Duodenal mucosa (tissue), 2 donors: ENCODE measurements at regions not wholly inside any gene's neighbourhood (a gene's known extent, or its start where the extent isn't known, plus 50 kb on each side); places are given as distances from the start of the nearest gene placed in this dataset.
"Not testable (repeated sequence)": the region's sequence is repeated elsewhere in the genome, so short reads cannot be mapped to it uniquely, and the experiment has no call there.

Source experiments
- H3K27ac ChIP-seq: one replicate; pipeline ENCODE4 v1.7.0; 2013; ENCODE audit warnings: low read depth, low read length
- H3K27me3 ChIP-seq, 2 donors: one replicate each; pipeline ENCODE4 v1.7.0; 2013; ENCODE audit warnings: low read length in 2 of 2, control low read depth in 1 of 2; ENCODE audit not compliant: insufficient read depth in 2 of 2, control insufficient read depth in 1 of 2
- H3K36me3 ChIP-seq, 2 donors: one replicate each; pipeline ENCODE4 v1.7.0; 2013; ENCODE audit warnings: low read length in 2 of 2, control low read depth in 1 of 2; ENCODE audit not compliant: insufficient read depth in 2 of 2, control insufficient read depth in 1 of 2
- H3K4me1 ChIP-seq, 2 donors: one replicate each; pipeline ENCODE4 v1.7.0; 2013; ENCODE audit warnings: low read length in 2 of 2, control low read depth in 1 of 2; ENCODE audit not compliant: insufficient read depth in 2 of 2, control insufficient read depth in 1 of 2
- H3K4me3 ChIP-seq, 2 donors: one replicate each; pipeline ENCODE4 v1.7.0; 2013; ENCODE audit warnings: low read length in 2 of 2, low read depth in 1 of 2
- H3K9ac ChIP-seq, 2 donors: one replicate each; pipeline ENCODE4 v1.7.0; 2013; ENCODE audit warnings: low read length in 2 of 2, low read depth in 1 of 2
- H3K9me3 ChIP-seq, 2 donors: one replicate each; pipeline ENCODE4 v1.7.0; 2013; ENCODE audit warnings: low read length in 2 of 2, control low read depth in 1 of 2; ENCODE audit not compliant: control insufficient read depth in 1 of 2

GRCh38 chr7:97418312-97418711 lies 300.8 kb downstream of the SDHAF3 start:
- no peaks in the 10 kb centered on the region for H3K4me1 ChIP-seq
- H3K27me3 ChIP-seq = no peaks in the 10 kb centered on the region
- no peak overlapping the region for H3K4me3 ChIP-seq
- H3K9me3 ChIP-seq = no peaks in the 10 kb centered on the region
- H3K36me3 ChIP-seq = no peaks in the 10 kb centered on the region
- no peak overlapping the region for H3K9ac ChIP-seq
- H3K27ac ChIP-seq = no peak overlapping the region

DNA sequence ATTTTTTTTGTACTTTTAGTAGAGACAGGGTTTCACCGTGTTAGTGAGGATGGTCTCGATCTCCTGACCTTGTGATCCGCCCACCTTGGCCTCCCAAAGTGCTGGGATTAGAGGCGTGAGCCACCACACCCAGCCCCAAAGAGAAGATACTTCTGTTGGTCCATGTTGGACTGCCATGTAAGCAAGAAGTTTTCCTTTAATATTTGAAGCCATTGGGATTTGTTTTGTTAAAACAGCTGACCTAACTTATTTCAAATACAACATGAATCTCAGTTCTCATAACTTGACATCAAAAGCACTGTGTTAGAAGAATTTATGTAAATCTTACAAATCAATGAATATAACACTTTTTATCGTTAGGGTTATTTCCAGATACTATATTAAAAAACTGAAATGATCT lies 302.4 kb downstream of the SDHAF3 start:
- no peaks in the 10 kb centered on the region for H3K9me3 ChIP-seq
- no peaks in the 10 kb centered on the region for H3K36me3 ChIP-seq
- H3K27ac ChIP-seq = no peak overlapping the region
- H3K4me1 ChIP-seq = no peaks in the 10 kb centered on the region
- H3K4me3 ChIP-seq = no peak overlapping the region
- no peaks in the 10 kb centered on the region for H3K27me3 ChIP-seq
- no peak overlapping the region for H3K9ac ChIP-seq

DNA sequence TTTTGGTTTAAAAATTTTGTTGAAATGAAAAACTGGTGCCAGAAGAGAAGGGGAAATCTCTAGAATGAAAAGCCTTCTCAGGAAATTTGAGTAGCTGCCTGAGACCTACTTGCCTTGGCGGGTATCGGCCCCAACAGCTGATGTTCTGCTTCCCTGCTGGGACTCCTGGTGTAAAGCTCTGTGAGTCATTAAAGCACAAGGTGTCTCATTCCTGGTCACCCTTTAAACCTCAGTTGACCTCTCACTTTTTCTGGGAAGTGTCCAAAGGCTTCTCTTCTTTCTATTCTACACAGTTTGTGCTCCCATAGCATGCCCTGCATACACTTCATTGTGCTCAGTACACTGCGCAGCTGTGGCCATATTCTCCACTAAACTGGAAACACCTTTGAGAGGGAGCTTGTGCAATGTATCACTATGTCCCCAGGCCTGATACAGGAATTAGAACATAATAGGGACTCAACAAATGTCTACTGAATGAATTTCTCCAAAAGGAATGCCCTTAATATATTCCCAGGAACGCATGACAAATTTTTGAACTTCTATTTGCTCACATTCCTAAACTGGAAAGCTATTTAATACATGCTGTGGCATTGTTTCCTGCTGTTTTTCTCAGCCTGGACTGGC lies 303.9 kb downstream of the SDHAF3 start:
- Histone ChIP-seq H3K27me3 (no peaks in the 10 kb centered on the region), H3K36me3 (no peaks in the 10 kb centered on the region), H3K9me3 (no peaks in the 10 kb centered on the region), H3K4me1 (no peaks in the 10 kb centered on the region), H3K27ac (no peak overlapping the region), H3K4me3 (no peak overlapping the region), H3K9ac (no peak overlapping the region)

- no peak overlapping the region for H3K9ac ChIP-seq
- no peaks in the 10 kb centered on the region for H3K36me3 ChIP-seq
- no peak overlapping the region for H3K4me3 ChIP-seq
- no peaks in the 10 kb centered on the region for H3K9me3 ChIP-seq
- no peaks in the 10 kb centered on the region for H3K4me1 ChIP-seq
- H3K27me3 ChIP-seq = no peaks in the 10 kb centered on the region
- H3K27ac ChIP-seq = no peak overlapping the region
Measured at GRCh38 chr7:97422046-97422445, 304.5 kb downstream of the SDHAF3 start.

DNA sequence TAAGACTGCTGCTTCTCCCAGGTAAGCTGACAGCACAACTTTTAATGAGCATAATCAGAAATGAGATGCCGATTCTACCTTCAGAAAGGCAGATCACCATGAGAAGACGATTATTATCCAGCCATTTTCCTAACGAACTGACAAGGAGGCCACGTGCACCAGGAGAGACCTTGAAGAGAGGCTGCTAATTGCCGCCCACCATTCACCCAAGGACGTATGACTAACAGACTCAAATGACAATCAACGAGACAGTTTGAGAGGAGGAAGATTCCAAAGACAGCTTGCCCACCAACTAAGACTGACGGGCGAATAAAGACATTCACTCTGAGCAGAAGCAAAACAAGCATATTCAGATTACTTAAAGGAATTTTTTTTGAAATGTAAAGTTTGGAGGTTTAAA lies 301.9 kb upstream of the TAC1 start:
- Histone ChIP-seq H3K9ac (no peak overlapping the region), H3K27ac (no peak overlapping the region), H3K4me3 (no peak overlapping the region), H3K27me3 (no peaks in the 10 kb centered on the region), H3K36me3 (no peaks in the 10 kb centered on the region), H3K9me3 (no peaks in the 10 kb centered on the region), H3K4me1 (no peaks in the 10 kb centered on the region)

- H3K27ac ChIP-seq = no peak overlapping the region
- H3K4me3 ChIP-seq = no peak overlapping the region
- H3K4me1 ChIP-seq = no peaks in the 10 kb centered on the region
- peaks cover 10 to 14% of the 10 kb centered on the region in 2 donors for H3K9me3 ChIP-seq
- H3K27me3 ChIP-seq = no peaks in the 10 kb centered on the region
- no peaks in the 10 kb centered on the region for H3K36me3 ChIP-seq
- H3K9ac ChIP-seq = no peak overlapping the region
Measured at GRCh38 chr7:97439637-97440214, 292.2 kb upstream of the TAC1 start.

- no peak overlapping the region for H3K4me3 ChIP-seq
- H3K9ac ChIP-seq = no peak overlapping the region
- H3K9me3 ChIP-seq = no peaks in the 10 kb centered on the region
- H3K27me3 ChIP-seq = no peaks in the 10 kb centered on the region
- no peaks in the 10 kb centered on the region for H3K4me1 ChIP-seq
- no peak overlapping the region for H3K27ac ChIP-seq
- no peaks in the 10 kb centered on the region for H3K36me3 ChIP-seq
Measured at GRCh38 chr7:97446361-97446760, 285.5 kb upstream of the TAC1 start.

DNA sequence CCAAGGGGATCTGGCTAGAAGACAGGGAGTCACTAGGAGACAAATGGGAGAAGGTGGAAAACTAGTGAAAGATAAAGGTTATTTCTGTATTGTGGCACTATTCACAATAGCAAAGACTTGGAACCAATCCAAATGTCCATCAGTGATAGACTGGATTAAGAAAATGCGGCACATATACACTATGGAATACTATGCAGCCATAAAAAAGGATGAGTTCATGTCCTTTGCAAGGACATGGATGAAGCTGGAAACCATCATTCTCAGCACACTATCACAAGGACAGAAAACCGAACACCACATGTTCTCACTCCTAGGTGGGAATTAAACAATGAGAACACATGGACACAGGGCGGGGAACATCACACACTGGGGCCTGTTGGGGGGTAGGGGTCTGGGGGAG lies 282.4 kb upstream of the TAC1 start:
- H3K36me3 ChIP-seq, H3K27ac ChIP-seq, H3K9ac ChIP-seq, H3K4me1 ChIP-seq, H3K9me3 ChIP-seq, H3K27me3 ChIP-seq, H3K4me3 ChIP-seq: not testable (repeated sequence)

DNA sequence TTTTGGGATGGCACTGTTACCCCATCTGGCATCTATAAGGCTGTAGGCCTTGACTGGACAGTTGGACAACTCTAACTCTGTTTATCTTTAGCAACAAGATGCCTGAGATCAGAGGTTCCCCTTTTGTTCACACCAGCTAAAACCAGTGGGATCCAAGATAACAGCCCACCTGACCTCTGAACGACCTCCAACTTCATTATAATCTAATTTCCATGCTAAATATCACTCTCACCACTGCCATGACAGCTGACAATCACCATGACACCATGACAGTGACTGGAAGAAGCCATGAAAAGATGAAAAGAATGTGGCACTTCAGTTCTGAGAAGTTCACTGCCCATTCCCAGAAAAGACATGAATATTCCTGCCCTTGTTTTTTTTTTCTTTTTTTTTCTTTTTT lies 281.4 kb upstream of the TAC1 start:
- no peaks in the 10 kb centered on the region for H3K4me1 ChIP-seq
- H3K27me3 ChIP-seq = no peaks in the 10 kb centered on the region
- no peaks in the 10 kb centered on the region for H3K36me3 ChIP-seq
- H3K9ac ChIP-seq = no peak overlapping the region
- no peak overlapping the region for H3K4me3 ChIP-seq
- H3K9me3 ChIP-seq = no peaks in the 10 kb centered on the region
- H3K27ac ChIP-seq = no peak overlapping the region

DNA sequence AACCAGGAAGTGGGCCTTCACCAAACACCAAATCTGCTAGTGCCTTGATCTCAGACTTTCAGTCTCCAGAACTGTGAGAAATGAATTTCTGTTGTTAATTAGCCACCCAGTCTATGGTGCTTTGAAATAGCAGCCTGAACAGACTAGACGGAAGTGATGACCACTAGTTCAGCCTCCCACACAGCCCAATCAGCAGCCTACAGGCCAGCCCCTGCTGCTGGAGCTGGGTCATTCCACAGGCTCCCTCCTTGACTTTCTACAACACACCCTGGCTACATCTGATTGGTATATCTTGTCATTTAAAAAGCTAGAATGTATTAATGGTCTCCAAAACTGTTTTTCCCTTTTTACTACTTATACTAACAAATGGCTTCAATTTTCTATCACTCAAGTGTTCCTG lies 277.2 kb upstream of the TAC1 start:
- Histone ChIP-seq H3K27ac (no peak overlapping the region), H3K9me3 (no peaks in the 10 kb centered on the region), H3K4me1 (no peaks in the 10 kb centered on the region), H3K36me3 (no peaks in the 10 kb centered on the region), H3K27me3 (no peaks in the 10 kb centered on the region), H3K4me3 (no peak overlapping the region), H3K9ac (no peak overlapping the region)

GRCh38 chr7:97457054-97457453 lies 274.8 kb upstream of the TAC1 start:
- no peaks in the 10 kb centered on the region for H3K27me3 ChIP-seq
- no peak overlapping the region for H3K9ac ChIP-seq
- H3K36me3 ChIP-seq = no peaks in the 10 kb centered on the region
- no peak overlapping the region for H3K27ac ChIP-seq
- no peak overlapping the region for H3K4me3 ChIP-seq
- no peaks in the 10 kb centered on the region for H3K4me1 ChIP-seq
- peaks cover 0 to 7% of the 10 kb centered on the region in 2 donors for H3K9me3 ChIP-seq
